Activated CD4-positive, alpha-beta memory T cell treated with anti-CD3 and anti-CD28 coated beads for 36 hours (primary cell): ENCODE measurements at regions not wholly inside any gene's neighbourhood (a gene's known extent, or its start where the extent isn't known, plus 50 kb on each side); places are given as distances from the start of the nearest gene placed in this dataset.

Experiments used
- CTCF ChIA-PET: fragments of 350-600 bp; sonication (Branson Sonifier 250); formaldehyde crosslinking; loops from one replicate; lab custom pipeline; 2021; ENCODE audit warnings: antibody characterized with exemption, inconsistent platforms; lab: Charles Lee
- POLR2A ChIA-PET: fragments of 350-600 bp; sonication (Branson Sonifier 250); formaldehyde crosslinking; loops from one replicate; lab custom pipeline; 2021; ENCODE audit warnings: antibody characterized with exemption; lab: Charles Lee
- DNase-seq: peaks from one replicate; pipeline ENCODE4 v3.0.0-alpha.2; 2020
- H3K27ac Mint-ChIP-seq: one replicate; pipeline ENCODE4 v1.8.0; 2021; ENCODE audit warnings: mixed read lengths
- H3K27me3 Mint-ChIP-seq: one replicate; pipeline ENCODE4 v1.8.0; 2021; ENCODE audit warnings: mixed read lengths
- H3K36me3 Mint-ChIP-seq: one replicate; pipeline ENCODE4 v1.8.0; 2021; ENCODE audit warnings: mixed read lengths
- H3K4me1 Mint-ChIP-seq: one replicate; pipeline ENCODE4 v1.8.0; 2021; ENCODE audit warnings: low read depth, mixed read lengths
- H3K4me3 Mint-ChIP-seq: one replicate; pipeline ENCODE4 v1.8.0; 2021; ENCODE audit warnings: mild to moderate bottlenecking, mixed read lengths
- H3K9me3 Mint-ChIP-seq: one replicate; pipeline ENCODE4 v1.8.0; 2021; ENCODE audit warnings: mixed read lengths
- intact Hi-C: fragments of 100-400 bp; cut with micrococcal nuclease; formaldehyde crosslinking; loops from one replicate; pipeline ENCODE4 v1.15.1; 2023

DNA sequence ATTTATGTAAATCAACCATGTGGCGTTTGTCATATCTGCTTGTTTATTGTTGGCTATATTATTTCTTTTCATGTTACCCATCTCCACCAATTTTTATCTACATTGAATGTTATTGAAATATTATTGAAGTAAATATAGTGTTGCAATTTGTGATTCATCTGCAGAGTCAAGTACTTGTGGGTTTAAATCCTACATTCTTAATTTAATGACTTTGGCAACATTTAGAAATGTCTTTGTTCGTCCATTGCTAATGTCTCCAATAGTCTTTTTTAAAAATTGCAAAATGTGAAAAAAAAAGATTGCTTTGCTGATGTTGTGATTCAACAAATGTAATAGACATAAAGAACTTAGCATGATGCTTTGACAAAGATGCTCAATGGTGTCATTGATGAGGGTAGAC is 1572.8 kb upstream of the PIK3C3 start:
- ChIA-PET POLR2A (no interaction called here), CTCF (no interaction called here)
- Mint-ChIP-seq H3K4me3 (no peak overlapping the region), H3K9me3 (peaks cover 14% of the 10 kb centered on the region), H3K27me3 (no peaks in the 10 kb centered on the region), H3K4me1 (no peaks in the 10 kb centered on the region), H3K36me3 (no peaks in the 10 kb centered on the region), H3K27ac (no peak overlapping the region)
- intact Hi-C loops, result no loop called here
- no peak for DNase-seq

DNA sequence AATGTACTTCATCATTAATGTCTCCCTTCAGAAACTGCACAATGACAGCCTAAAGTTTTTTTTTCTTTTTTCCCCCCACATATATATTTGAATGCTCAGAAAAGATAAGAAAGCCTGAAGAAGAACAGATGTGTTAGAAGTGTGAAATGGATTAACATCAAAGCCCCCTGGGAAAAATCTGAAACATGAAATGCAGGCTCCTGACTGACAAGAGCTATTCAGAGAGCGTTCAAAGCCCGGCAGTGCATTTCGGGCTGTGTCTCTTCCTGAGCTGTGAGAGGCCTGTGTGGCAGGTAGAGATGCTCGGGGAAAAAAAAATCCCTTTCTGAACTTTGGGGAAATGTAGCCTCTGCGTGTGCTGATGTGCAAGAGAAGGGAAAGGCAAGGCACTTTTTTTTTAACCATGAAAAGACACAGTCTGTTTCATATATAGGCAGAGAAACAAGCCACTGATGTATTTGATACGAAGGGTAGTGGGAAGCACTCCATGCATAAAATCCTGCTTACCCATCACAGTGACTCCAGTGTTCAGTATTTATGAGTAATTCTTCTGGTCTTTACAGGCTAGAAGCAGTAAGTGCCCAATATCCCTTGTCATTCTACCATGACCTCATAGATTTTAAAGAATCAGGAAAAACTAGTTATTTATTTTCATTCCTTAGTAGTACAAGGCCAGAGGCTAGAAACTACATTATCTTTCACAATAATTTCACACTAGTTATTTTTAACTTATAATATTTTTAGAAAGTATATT is 1574.2 kb upstream of the PIK3C3 start:
- DNase-seq, result no peak
- H3K4me3 Mint-ChIP-seq, result no peak overlapping the region
- no peaks in the 10 kb centered on the region for H3K4me1 Mint-ChIP-seq
- H3K9me3 Mint-ChIP-seq, result peaks cover 19% of the 10 kb centered on the region
- ChIA-PET CTCF (no interaction called here), POLR2A (no interaction called here)
- no peaks in the 10 kb centered on the region for H3K36me3 Mint-ChIP-seq
- H3K27ac Mint-ChIP-seq, result no peak overlapping the region
- H3K27me3 Mint-ChIP-seq, result no peaks in the 10 kb centered on the region
- intact Hi-C loops, result no loop called here

DNA sequence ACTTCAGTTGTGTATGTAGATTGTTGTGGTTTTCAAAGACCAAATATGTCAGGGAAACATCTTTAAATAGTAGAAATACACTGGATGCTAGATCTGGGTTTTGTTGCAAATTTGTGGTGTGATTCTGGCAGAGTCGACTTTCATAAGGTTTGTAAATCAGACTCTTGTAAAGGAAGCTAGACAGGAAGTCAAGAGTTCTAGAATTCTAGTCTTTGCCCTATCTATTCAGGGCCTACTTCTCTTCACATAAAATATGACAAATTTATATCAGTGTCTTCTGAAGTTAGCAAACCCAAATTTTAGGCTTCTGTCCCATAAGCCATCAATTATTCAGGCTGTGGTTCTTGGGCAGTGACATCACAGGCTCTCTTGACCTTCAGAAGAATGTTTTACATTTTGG is 1579.2 kb upstream of the PIK3C3 start:
- POLR2A ChIA-PET, result no interaction called here

DNA sequence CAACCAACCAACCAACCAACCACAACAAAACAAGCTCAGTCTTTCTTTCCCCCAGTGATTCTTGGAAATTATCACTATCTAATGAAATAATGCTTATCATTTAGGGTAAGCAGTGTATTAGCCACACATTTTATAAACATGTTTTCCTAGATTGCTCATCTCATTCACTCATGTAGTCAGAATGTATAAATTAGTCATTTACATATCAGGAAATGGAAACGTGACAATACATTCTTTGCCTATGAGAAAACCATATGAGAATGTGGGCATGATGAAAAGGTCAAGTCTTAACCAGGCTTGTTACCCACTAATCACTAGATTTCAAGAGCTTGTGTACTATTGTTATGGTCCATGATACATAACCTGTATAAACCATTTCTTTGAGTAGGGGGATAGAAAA is 1583.4 kb upstream of the PIK3C3 start:
- Mint-ChIP-seq H3K27ac (no peak overlapping the region), H3K9me3 (peaks cover 18% of the 10 kb centered on the region), H3K4me1 (no peaks in the 10 kb centered on the region), H3K27me3 (no peaks in the 10 kb centered on the region), H3K36me3 (no peaks in the 10 kb centered on the region), H3K4me3 (no peak overlapping the region)
- no peak for DNase-seq
- CTCF ChIA-PET, result no interaction called here
- intact Hi-C loops, result no loop called here
- POLR2A ChIA-PET, result no interaction called here

More for the DNA sequence above, 1579.2 kb upstream of the PIK3C3 start:
- no peaks in the 10 kb centered on the region for H3K36me3 Mint-ChIP-seq
- H3K4me1 Mint-ChIP-seq, result no peaks in the 10 kb centered on the region
- CTCF ChIA-PET, result no interaction called here
- H3K27me3 Mint-ChIP-seq, result no peaks in the 10 kb centered on the region
- no peak overlapping the region for H3K27ac Mint-ChIP-seq
- no peak for DNase-seq
- H3K4me3 Mint-ChIP-seq, result no peak overlapping the region
- intact Hi-C loops, result no loop called here
- peaks cover 16% of the 10 kb centered on the region for H3K9me3 Mint-ChIP-seq

DNA sequence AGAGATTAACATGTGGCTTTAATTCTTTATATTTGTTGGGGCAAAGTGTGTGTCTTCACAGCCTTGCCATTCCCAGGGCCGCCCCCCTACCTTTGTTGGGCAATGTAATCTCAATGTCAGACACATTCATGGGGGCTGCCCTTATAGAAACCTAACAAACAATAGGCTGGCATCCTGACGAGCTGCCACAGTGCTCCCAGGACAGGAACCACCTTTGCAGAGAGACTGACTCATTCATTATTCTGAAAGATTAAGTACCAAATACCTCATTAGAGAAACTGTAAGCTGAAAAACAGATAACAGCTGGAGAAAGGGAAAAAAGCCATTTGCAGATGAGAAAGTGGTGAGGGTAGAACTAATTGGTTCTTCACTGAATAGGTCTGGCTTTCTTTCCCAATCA is 1587.5 kb upstream of the PIK3C3 start:
- DNase-seq, result no peak
- CTCF ChIA-PET, result no interaction called here
- Mint-ChIP-seq H3K36me3 (no peaks in the 10 kb centered on the region), H3K27ac (no peak overlapping the region), H3K27me3 (no peaks in the 10 kb centered on the region), H3K9me3 (peaks cover 15% of the 10 kb centered on the region), H3K4me1 (no peaks in the 10 kb centered on the region), H3K4me3 (no peak overlapping the region)
- intact Hi-C loops, result no loop called here
- POLR2A ChIA-PET, result no interaction called here

DNA sequence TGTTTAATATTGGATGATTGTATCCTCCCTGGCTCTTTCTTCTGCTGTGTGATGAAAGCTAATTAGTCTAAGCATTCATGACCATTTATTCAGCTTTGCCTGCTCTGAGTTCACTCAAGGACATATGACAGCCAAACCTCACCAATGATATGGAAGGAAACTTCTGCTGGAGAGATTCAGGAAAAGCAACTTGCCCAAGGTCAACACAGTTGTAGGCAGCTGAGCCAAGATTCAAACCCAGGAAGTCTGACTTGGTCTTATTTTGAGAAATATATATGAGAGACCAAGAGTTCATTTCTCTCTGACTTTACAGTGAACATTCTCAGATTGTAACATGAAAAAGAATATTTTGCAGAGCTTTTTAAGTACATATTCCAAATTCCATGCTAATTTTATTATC is 1588.5 kb upstream of the PIK3C3 start:
- DNase-seq, result no peak
- Mint-ChIP-seq H3K4me1 (no peaks in the 10 kb centered on the region), H3K36me3 (no peaks in the 10 kb centered on the region), H3K27ac (no peak overlapping the region), H3K4me3 (no peak overlapping the region), H3K27me3 (no peaks in the 10 kb centered on the region), H3K9me3 (peaks cover 17% of the 10 kb centered on the region)
- intact Hi-C loops, result no loop called here
- CTCF ChIA-PET, result no interaction called here
- POLR2A ChIA-PET, result no interaction called here

DNA sequence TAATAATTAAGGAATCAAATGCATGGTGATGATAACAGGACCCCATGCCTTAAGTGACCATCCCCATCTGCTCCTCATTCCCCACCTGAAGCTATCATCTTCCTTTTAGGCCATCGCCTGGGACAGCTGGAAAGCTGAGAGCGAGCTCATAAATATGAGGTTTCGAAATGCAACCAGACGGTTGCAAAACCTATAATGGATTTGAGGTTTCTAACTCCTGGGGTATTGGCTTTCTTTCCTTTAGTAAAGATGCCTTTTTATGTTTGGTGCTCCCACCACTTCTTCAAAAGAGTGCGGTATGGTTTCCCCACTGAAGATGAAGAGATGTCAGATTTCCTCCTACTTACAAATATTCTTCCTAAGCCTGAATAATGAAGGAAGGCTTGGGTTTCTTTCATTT is 1589.5 kb upstream of the PIK3C3 start:
- no peaks in the 10 kb centered on the region for H3K4me1 Mint-ChIP-seq
- no peaks in the 10 kb centered on the region for H3K27me3 Mint-ChIP-seq
- no peak overlapping the region for H3K4me3 Mint-ChIP-seq
- peaks cover 14% of the 10 kb centered on the region for H3K9me3 Mint-ChIP-seq
- ChIA-PET POLR2A (no interaction called here), CTCF (no interaction called here)
- intact Hi-C loops, result no loop called here
- H3K27ac Mint-ChIP-seq, result no peak overlapping the region
- no peaks in the 10 kb centered on the region for H3K36me3 Mint-ChIP-seq
- DNase-seq, result no peak

DNA sequence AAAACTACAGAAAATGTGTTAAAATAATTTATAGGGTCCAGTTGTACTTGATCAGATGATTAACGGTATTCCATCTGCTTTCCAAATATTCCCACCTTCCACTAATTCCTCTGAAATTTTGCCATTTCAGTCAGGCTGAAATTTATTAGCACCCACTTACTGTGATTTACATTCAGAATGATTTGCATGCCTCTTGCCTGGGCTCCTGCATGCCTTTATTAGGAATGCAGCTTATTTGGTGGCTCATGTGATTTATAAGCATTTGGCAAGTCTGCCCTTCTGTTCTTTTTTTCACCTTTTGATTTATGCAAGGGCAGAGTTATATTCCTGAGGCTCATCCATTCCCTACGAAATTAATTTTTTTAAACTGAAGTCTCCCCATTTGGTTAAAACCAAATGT is 1594.5 kb upstream of the PIK3C3 start:
- no peaks in the 10 kb centered on the region for H3K27me3 Mint-ChIP-seq
- H3K27ac Mint-ChIP-seq, result no peak overlapping the region
- peaks cover 17% of the 10 kb centered on the region for H3K9me3 Mint-ChIP-seq
- CTCF ChIA-PET, result no interaction called here
- no peaks in the 10 kb centered on the region for H3K36me3 Mint-ChIP-seq
- POLR2A ChIA-PET, result no interaction called here
- H3K4me1 Mint-ChIP-seq, result no peaks in the 10 kb centered on the region
- intact Hi-C loops, result no loop called here
- no peak overlapping the region for H3K4me3 Mint-ChIP-seq
- DNase-seq, result no peak

DNA sequence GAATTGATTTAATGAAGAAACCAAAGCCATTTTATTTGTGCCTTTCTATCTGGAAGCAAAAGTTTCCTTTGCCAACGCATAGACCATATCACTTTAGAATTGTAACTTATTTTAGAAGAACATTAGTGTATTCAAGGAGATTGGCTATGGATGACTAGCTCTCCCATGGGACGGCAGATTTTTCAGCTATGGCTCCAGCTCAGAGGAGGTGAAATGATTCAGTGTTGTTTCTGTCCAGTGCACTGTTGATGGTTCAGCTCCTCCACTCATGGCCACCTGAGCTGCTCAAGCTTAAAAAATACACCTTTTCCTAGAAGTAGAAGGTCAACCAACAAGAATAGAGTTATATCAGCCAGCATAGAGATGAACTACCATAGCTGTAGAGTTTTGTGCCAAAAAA is 1597.5 kb upstream of the PIK3C3 start:
- no peak overlapping the region for H3K4me3 Mint-ChIP-seq
- intact Hi-C loops, result no loop called here
- no peak for DNase-seq
- CTCF ChIA-PET, result no interaction called here
- H3K27me3 Mint-ChIP-seq, result no peaks in the 10 kb centered on the region
- POLR2A ChIA-PET, result no interaction called here
- no peaks in the 10 kb centered on the region for H3K4me1 Mint-ChIP-seq
- no peaks in the 10 kb centered on the region for H3K36me3 Mint-ChIP-seq
- peaks cover 21% of the 10 kb centered on the region for H3K9me3 Mint-ChIP-seq
- no peak overlapping the region for H3K27ac Mint-ChIP-seq

DNA sequence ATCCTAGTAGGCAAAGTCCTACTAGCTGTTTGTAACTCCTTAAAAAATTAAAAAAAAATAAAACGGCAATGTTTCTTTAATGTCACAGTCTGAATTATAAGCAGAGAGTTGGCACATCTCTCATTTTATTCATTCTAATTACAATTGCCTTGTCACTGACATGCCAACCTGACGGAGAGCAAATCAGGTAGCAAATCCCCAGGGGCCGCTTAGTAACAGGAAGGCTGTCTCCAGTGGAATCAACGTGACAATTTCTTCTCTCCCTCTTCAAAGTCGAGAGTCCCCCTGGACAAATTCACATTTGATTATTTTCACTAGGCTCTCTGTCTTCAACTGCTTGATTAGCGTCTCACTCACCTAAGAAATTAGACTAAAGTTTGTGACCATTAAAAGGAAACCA is 1598.9 kb upstream of the PIK3C3 start:
- H3K27me3 Mint-ChIP-seq, result no peaks in the 10 kb centered on the region
- no peaks in the 10 kb centered on the region for H3K4me1 Mint-ChIP-seq
- H3K27ac Mint-ChIP-seq, result no peak overlapping the region
- intact Hi-C loops, result no loop called here
- no peak for DNase-seq
- POLR2A ChIA-PET, result no interaction called here
- CTCF ChIA-PET, result no interaction called here
- no peaks in the 10 kb centered on the region for H3K36me3 Mint-ChIP-seq
- peaks cover 22% of the 10 kb centered on the region for H3K9me3 Mint-ChIP-seq
- no peak overlapping the region for H3K4me3 Mint-ChIP-seq

DNA sequence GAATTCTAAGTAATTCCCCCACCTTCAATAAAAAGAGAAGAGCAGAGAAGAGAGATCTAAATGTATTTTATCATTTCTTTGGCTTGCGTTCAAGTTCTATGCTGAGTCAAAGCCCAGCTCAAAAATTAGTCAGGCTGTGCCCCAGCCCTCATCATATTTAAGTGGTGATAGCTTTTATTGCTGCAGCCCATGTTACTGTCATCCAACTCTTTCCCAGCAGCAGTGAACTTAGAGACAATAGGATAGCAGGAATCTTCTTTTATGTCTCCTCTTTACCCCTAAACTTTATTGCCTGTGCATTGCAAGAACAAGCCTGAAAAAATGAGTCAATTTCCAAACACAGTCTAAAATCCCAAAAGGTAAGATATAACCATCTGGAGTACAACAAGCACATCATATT is 1599.3 kb upstream of the PIK3C3 start:
- DNase-seq, result no peak
- intact Hi-C loops, result no loop called here
- Mint-ChIP-seq H3K4me1 (no peaks in the 10 kb centered on the region), H3K27ac (no peak overlapping the region), H3K36me3 (no peaks in the 10 kb centered on the region), H3K4me3 (no peak overlapping the region), H3K9me3 (peaks cover 23% of the 10 kb centered on the region), H3K27me3 (no peaks in the 10 kb centered on the region)
- ChIA-PET POLR2A (no interaction called here), CTCF (interaction anchor here (0.8 kb wide), 1 partner anchor 245 kb away, joined by 3 read pairs; no protein-coding TSS in a partner anchor)

DNA sequence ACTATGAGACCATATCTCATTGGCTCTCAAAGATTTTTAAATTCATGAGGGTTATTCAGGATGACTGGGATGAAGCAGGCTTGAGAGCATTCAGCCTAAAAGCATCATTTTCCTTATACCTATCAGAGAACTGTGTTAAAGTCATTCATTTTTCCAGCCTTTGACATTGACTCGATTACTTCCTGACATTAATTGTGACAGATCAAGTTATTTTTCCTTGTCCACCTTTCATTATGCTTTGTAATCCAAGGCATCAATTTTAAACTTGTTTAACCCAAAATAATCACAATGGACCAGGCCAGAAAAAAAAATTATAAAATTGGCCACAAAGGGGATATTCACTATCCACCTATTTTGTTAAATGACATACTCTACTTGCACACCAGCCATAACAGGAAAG is 1606.8 kb upstream of the PIK3C3 start:
- H3K36me3 Mint-ChIP-seq, result no peaks in the 10 kb centered on the region
- H3K9me3 Mint-ChIP-seq, result peaks cover 14% of the 10 kb centered on the region
- ChIA-PET POLR2A (no interaction called here), CTCF (no interaction called here)
- intact Hi-C loops, result no loop called here
- no peaks in the 10 kb centered on the region for H3K4me1 Mint-ChIP-seq
- H3K27me3 Mint-ChIP-seq, result no peaks in the 10 kb centered on the region
- H3K4me3 Mint-ChIP-seq, result no peak overlapping the region
- DNase-seq, result no peak
- H3K27ac Mint-ChIP-seq, result no peak overlapping the region

DNA sequence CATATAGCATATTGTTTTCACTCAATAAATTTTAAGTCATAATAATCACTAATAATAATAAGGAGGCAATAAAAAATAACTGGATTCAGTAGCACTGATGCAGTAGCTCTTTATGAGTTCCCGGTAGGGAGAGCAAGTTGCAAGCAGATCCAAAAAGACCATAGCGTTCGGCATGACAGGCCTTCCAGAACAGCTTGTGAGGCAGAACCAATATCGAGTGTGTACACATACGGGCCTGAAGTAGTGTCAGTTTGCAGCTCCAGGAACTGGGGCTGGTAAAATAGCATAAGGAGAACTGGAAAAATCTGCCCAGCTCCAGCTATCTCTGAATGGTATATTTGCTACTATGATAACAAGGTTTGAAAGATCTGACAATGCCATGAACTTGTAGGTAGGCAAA is 1607.8 kb upstream of the PIK3C3 start:
- H3K4me3 Mint-ChIP-seq, result no peak overlapping the region
- H3K36me3 Mint-ChIP-seq, result no peaks in the 10 kb centered on the region
- no peak for DNase-seq
- H3K27me3 Mint-ChIP-seq, result no peaks in the 10 kb centered on the region
- H3K4me1 Mint-ChIP-seq, result no peaks in the 10 kb centered on the region
- ChIA-PET CTCF (no interaction called here), POLR2A (no interaction called here)
- H3K27ac Mint-ChIP-seq, result no peak overlapping the region
- intact Hi-C loops, result no loop called here
- peaks cover 17% of the 10 kb centered on the region for H3K9me3 Mint-ChIP-seq
